H1 (cell line): ENCODE measurements at regions not wholly inside any gene's neighbourhood (a gene's known extent, or its start where the extent isn't known, plus 50 kb on each side); places are given as distances from the start of the nearest gene placed in this dataset.

Source experiments
- CBX8 ChIP-seq: fragments of 300-800, 300-1000 bp; sonication (generic); IDR thresholded peaks from 2 replicates; pipeline ENCODE4 v1.7.1; 2016; ENCODE audit warnings: low read depth, low read length, borderline replicate concordance
- CREB1 ChIP-seq: IDR thresholded peaks from 2 replicates; pipeline ENCODE4 v1.6.1; 2012; ENCODE audit warnings: inconsistent platforms
- EZH2 ChIP-seq: fragments of 200-600 bp; sonication (generic); IDR thresholded peaks from 2 replicates; pipeline ENCODE4 v1.7.1; 2012; ENCODE audit warnings: low read depth, mild to moderate bottlenecking, moderate library complexity, low read length, inconsistent platforms; ENCODE audit not compliant: severe bottlenecking
- POU5F1 ChIP-seq: IDR thresholded peaks from 2 replicates; pipeline ENCODE4 v1.6.1; 2011; ENCODE audit warnings: low read depth, mild to moderate bottlenecking, low read length, moderate library complexity
- YY1 ChIP-seq: IDR thresholded peaks from 2 replicates; pipeline ENCODE4 v1.6.1; 2011; ENCODE audit warnings: low read depth, mild to moderate bottlenecking, low read length
- TF ChIP-seq, protein P1 (sequence below), 3 experiments: IDR thresholded peaks; 1 replicate in 2 of 3; 2 replicates in 1 of 3; pipeline versions ENCODE4 v1.5.1 to v1.6.1; 2011; ENCODE audit warnings: low read length in 3 of 3, mild to moderate bottlenecking in 3 of 3, inconsistent platforms in 2 of 3, low read depth in 1 of 3, moderate library complexity in 1 of 3; ENCODE audit not compliant: insufficient read depth in 1 of 3; ENCODE audit errors: control extremely low read depth in 1 of 3

DNA sequence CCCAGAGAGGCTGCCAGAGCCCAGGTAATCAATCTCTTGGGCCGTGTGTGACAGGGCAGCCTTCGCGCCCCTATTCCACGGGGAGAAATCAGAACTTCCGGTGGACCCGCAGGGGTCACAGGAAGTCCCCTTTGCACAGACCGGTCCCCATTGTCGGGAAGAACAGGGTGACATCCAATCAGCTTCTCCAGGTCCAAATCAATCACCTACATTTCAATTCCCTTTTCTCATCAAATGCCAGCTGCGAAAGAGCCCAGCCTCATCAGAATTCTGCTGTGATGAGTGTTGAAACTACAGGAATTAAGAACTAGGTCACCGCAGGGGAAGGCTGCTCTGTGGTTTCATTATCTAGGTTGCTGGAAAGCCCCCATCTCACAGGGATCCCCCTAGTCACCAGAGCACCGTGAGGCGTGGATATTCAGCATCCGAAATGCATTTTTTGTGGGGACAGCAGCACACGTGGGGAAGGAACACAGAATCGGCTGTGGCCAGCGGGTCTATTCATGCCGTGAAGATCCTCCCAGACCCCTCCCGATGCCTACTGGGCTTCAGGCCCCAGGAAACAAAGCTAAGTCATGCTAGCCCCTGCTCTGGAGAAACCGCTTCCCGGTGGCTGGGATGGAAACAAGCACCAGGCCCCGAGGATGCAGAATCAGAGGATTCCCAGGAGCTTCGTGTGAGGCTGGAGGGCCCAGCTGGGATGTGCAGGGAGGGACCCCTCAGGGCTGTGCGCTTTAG is 193.7 kb upstream of the ID2 start:
- TF ChIP-seq, protein P1, sequence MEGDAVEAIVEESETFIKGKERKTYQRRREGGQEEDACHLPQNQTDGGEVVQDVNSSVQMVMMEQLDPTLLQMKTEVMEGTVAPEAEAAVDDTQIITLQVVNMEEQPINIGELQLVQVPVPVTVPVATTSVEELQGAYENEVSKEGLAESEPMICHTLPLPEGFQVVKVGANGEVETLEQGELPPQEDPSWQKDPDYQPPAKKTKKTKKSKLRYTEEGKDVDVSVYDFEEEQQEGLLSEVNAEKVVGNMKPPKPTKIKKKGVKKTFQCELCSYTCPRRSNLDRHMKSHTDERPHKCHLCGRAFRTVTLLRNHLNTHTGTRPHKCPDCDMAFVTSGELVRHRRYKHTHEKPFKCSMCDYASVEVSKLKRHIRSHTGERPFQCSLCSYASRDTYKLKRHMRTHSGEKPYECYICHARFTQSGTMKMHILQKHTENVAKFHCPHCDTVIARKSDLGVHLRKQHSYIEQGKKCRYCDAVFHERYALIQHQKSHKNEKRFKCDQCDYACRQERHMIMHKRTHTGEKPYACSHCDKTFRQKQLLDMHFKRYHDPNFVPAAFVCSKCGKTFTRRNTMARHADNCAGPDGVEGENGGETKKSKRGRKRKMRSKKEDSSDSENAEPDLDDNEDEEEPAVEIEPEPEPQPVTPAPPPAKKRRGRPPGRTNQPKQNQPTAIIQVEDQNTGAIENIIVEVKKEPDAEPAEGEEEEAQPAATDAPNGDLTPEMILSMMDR (IDR thresholded peaks at IDR 0.05; ENCODE audit: control extremely low read depth in 1 of 3, insufficient read depth in 1 of 3, low read depth in 1 of 3, low read length in 3 of 3) = no peak
- TF ChIP-seq POU5F1 (no peak), CBX8 (no peak), CREB1 (no peak), YY1 (no peak), EZH2 (no peak)
